Right lobe of liver (tissue), 4 donors: ENCODE measurements at regions not wholly inside any gene's neighbourhood (a gene's known extent, or its start where the extent isn't known, plus 50 kb on each side); places are given as distances from the start of the nearest gene placed in this dataset.

Experiments
- CTCF ChIP-seq, 4 donors: fragments of 200-600 bp in 3 of 4; fragments of 450-650 bp in 1 of 4; IDR thresholded peaks; one replicate each; pipeline versions ENCODE4 v1.5.1 to v1.8.0; 2016 to 2022; ENCODE audit warnings: antibody characterized with exemption in 4 of 4, mild to moderate bottlenecking in 2 of 4
- POLR2A ChIP-seq: fragments of 450-650 bp; IDR thresholded peaks from one replicate; pipeline ENCODE4 v1.6.1; 2017; ENCODE audit warnings: antibody characterized with exemption, mild to moderate bottlenecking
- donor health status: DM: no; HTN: no; CAD: no.
- donor health status: DM: no; HTN: no; CAD: no.
- donor health status: DM: no; HTN: yes; CAD: no.

GRCh38 chrX:10949541-10949940, 161.6 kb upstream of the HCCS start:
- TF ChIP-seq CTCF (IDR thresholded peaks at IDR 0.05) = no peak
- TF ChIP-seq POLR2A = no peak
